Endothelial cell of hepatic sinusoid (primary cell): ENCODE measurements at regions not wholly inside any gene's neighbourhood (a gene's known extent, or its start where the extent isn't known, plus 50 kb on each side); places are given as distances from the start of the nearest gene placed in this dataset.

Source experiments
- in situ Hi-C: cut with HindIII; loops from 2 replicates; pipeline ENCODE4 v1.10.0; 2017; ENCODE audit warnings: low sequenced_read_pairs

DNA sequence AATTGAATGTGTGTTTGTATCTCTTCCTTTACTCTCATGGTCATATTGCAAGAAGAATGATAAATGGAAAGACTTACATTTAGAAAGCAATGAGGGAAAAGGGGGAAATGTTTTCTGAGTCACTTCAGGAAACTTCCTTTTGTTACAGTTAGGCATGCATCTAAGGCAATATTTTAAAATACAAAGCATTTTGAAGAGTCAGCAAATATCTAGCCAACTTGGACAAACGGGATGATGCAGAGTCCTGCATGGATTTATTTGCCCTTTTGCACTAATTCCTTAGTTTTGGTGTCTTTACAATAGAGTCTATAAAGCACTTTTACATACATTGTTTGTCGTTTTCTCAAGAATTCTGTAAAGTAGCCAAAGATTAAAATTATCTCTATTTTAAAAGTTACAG lies 286.2 kb upstream of the UBE2E2 start:
- in situ Hi-C loops, result no loop called here

DNA sequence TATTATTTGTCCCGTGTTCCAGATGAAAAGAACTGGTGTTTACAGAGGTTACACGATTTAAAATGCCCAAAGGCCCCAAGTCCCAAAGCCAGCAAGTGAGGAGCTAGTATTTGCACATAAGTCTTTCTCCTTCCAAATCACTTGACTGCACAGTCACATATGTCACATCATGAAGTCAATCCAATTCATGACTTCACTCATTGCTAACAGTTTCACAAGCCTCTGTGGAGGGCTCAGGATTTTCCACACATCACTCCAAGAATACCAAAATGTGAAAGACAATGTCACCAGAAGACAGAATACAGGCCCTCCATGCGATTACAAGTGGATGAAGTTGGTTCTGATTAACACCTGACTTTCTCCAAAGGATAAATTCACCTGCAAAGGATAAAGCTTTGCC lies 283.1 kb upstream of the UBE2E2 start:
- in situ Hi-C loops, result no loop called here

DNA sequence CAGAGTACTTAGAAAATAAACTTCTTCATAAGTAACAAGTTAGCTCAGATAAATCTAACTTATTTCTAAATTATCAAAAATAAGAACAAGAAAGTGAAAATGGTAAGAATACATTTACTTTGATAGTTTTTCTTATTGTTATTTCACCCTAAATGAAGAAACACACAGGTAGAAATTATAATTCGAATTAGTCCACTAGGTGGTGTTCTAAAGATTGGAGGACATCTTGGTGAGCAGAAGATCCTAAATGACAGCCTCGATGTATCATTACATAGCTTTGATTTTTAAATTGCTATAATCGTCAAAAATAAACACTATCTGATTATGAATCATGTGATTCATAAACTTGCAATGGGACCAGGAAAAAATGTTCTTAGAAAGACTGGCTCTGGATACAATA lies 280.8 kb upstream of the UBE2E2 start:
- in situ Hi-C loops, result no loop called here

DNA sequence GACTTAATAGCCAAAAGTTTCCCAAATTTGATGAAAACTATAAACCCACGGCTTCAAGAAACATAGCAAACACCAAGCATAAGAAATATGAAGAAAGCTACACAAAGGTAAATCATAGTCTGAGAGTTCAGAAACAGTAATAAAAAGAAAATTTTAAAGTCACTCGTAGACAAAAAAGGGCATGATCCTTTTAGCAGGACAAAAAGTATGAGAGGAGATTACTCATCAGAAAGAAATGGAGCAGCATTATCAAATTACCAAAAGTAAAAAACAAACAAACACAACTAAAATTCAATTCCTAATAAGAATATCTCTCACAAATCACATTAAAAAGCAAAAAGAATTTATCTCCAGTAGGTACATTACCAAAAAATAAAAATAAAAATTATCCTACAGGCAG lies 279.4 kb upstream of the UBE2E2 start:
- in situ Hi-C loops, result no loop called here

DNA sequence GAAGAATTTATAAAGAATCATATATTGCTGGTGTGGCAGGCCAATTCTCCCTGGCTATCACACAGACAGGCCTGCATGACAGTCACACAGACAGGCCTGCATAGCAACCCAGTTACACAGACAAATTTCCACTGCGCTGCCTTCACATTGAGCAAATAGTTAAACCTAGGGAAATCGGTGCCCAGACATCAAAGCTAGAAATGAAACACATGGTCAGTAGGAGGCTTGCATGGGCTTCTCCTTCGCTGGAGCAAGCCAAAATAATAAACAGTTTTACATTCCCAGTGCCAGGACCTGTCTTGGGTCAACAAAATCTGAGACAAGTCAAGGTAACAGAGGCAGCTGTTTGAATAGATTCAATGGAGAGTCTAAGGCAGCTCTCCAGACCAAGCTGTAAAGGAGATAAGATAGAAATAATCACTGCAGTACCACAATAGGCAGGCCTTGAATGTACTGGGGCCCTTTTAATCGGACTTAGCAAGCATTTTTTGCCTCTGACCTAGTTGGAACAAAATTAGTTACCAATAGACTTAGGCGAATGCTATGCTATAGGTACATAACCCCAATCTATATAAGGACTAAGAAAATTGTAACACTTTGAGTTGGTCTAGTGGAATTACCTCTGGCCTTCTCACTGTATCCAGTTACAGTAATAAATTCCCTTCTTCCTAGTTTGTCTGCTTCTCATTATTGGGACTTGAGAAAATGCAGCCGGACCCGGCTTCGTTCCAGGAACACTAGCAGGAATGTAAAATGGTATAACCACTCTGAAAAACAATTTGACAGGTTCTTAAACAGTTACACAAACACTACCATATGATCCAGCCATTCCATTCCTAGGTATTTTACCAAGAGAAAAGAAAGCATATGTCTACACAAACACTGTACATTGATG lies 274.7 kb upstream of the UBE2E2 start:
- in situ Hi-C loops, result no loop called here

DNA sequence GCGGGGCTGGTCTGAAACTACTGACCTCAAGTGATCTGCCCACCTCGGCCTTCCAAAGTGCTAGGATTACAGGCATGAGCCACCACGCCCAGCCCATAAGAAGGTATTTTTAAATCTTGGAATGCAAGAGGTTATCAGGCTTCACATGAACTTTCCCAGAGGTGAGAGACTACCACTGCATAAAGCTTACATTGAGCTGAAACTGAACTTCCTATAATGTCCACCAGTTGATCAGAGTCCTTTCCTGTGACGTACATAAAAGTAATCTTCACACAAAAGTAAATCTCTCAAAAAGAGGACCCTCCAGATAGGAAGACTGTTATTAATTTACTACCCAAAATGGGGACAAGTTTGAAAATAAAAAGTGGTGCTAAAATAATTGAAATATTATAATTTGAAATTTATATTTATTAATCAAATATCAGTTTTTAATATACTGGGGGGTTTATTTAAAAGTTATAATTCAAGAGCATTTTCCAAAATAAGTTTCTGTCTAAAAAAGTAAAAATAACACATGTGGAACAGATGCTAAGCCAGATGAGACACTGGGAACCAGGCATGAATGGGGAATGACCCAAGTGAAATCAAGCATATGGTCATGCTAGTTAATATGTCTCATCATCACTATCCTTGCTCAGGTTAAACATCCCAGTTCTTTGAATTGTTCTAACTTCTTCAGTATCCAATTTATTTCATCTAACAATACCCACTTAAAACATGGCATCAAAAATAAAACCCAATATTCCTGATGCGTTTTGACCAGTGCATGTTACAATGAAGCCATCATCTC lies 269.9 kb upstream of the UBE2E2 start:
- in situ Hi-C loops, result no loop called here

DNA sequence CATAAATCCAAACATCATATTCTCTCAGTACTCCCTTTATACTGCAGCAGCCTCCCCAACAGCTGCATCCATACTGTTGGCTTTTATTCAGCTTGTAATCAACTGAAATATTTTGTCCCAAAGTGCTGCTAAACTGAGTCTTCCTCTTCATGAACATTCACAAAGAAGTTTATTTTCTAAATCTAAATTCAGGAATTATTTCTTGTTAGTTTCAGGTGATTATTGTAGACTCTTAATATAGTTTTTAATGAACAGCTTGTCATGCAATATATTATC lies 269.3 kb upstream of the UBE2E2 start:
- in situ Hi-C loops, result no loop called here

DNA sequence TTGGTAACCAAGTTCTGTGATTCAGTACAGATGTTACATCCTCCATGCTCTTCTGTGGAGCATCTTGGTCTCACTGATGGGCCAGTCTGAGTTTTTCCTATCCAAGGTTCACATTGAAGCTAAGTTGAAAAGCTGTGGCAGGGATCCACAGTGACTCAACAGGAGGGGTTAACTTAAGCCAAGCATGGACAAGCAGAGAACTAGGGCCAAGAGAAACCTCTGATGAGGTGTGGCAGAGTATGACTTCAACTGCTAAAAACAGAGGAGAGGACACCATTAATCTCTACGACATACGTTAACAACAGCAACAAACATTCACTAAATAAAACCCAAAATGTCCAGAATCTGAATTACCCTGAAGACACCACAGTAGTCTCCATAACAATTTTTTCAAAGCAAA lies 268.1 kb upstream of the UBE2E2 start:
- in situ Hi-C loops, result no loop called here

DNA sequence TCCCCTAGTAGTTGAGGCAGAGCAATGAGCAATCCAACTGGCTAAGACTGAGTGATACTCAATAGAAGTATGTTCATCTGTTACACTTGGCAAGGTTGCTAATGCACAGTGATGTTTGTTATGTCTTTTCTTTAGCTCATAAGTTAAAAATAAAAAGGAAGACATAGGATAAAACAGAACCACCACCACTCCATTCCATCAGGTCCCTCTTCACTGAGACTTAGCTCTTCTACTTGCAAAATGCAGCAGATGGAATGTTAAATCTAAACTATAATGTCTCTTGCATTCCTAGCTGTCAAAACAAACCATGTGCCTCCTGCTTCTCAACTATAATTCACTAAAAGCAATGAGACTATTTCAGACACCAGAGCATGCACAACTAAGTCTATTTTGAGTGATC lies 265.6 kb upstream of the UBE2E2 start:
- in situ Hi-C loops, result no loop called here

DNA sequence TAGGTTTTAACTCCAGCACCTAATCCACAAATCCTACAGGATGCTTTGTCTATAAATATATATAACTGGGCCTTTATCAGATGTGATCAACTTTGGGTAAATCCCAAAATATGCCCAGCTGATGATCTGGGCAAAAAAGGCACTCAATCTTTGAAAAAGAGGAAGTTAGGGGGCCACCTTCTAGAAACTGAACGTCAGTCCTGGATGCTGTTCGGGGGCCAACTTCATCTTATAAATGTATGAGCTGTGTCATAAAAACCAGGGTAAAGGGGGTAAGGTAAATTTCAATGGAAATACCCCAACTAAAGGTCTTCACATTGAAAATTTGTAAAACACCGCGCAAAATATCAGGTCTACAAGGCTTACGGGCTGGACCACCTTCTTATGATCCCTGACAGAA lies 264.4 kb upstream of the UBE2E2 start:
- in situ Hi-C loops, result no loop called here

DNA sequence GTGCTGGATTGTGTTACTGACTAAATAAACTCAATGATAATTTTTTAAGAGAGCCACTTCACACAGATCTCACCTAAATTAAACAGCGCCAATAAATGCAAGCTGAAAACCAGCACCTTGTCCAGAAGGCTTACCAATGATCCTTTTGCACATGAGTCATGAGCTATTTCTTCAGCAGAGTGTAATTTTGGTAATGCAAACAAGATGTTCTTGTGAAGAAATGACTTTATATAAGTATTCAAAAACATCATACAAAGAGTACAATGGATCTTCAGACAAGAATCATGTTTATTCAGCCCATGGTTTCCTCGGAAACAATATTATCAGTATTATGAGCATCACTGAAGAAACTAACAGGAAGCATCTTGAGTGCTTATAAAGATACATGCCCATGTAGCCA lies 263.8 kb upstream of the UBE2E2 start:
- in situ Hi-C loops, result no loop called here

DNA sequence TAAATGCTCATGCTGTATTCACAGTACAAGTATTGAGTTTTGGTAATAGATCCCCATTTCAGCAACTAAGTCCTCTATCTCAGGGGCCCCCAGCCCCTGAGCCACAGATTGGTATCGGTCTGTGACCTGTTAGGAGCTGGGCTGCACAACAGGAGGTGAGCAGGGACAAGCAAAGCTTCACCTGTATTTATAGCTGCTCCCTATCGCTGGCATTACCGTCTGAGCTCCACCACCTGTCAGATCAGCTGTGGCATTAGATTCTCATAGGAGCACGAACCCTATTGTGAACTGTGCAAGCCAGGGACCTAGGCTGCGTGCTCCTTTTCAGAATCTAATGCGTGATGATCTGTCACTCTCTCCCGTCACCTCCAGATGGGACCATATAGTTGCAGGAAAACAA lies 262.8 kb upstream of the UBE2E2 start:
- in situ Hi-C loops, result no loop called here

DNA sequence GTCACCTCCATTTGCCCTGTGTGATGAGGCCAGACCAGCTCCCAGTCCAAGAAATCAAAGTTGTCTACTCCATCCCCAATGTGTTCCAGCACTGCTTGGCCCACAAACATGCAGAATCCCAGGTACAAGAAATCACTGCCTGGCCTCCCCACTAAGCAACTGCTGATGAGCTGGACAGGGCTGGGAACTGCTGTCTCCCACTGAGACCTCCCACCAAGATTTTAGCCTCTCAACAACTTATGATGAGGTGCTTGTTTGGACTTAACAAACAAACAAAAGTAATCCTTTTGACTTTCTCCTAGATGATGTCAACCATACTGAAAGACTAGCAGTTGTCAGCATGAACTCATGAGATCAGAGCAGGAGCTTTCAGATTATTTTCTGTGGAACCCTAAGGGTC lies 260.1 kb upstream of the UBE2E2 start:
- in situ Hi-C loops, result no loop called here

DNA sequence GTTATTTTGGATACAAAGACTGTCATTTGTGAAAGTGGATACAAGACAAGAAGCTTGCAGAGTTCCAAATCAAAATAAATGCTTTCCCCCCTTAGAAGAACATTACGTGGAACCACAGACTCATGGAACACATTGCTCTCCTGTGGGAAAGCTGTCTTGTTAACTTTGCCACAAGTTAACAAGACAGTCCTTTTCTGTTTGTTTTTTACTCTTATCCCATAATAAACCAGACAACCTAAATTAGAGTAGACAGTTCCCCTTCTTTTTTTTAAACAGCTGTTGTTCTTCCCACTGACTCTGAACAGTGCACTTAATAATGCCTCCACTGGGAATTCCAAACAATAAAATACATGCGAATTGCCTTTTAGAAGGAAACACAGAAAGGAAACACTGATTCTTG lies 255.3 kb upstream of the UBE2E2 start:
- in situ Hi-C loops, result no loop called here

DNA sequence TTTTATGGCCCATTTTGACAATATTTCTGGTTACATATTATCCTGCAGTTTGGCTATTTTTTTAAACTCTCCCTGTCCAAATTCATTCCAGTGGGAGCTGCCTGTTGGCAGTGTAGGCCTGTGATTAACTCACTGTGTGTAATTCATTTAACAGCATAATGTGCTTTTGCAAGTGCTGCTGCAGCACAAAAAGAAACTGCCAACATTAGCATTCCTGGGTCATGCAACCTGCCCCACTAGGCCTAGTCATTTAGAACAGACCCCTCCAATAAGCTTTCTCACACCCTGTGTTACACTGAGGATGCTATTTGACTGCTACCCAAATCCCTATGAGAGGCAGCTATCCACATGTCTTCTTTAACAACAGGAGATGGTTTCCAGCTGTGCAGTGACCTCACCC lies 251.2 kb upstream of the UBE2E2 start:
- in situ Hi-C loops, result no loop called here

DNA sequence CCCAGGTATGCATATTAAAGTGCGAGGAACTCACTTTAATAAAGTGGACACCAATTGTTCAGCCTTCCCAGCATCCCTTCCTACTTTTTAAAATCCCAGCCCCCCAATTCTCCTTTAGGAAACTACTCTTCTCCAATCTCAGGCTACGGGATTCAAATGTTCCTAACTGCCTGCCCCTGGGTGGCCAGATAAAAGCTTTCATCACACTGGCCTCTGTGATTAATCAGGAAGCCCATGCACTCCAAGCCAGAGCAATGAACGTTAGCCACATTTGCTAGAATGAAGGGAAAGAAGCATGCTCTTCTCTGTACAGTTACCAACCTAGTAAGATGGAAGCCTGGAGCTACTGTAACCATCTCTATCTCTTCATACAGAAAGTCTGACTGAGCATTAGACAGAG lies 250.3 kb upstream of the UBE2E2 start:
- in situ Hi-C loops, result no loop called here

DNA sequence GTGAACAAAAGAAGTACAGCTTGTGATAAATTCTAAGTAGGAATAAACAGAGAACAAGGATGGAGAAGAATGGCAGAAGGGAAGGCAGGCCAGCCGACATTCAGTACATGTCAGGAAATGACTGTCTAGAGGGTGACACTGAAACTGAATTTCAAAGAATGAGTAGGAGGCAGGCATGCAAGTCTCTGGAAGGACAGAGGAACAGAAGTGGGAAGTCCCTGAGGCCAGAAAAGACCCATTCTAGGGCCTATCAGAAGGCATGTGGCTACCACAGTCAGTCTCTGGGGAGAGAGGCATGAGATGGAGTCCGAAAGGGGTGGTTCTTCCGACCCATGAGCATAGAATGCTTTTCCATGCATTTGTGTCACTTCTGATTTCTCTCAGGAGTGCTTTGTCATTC lies 243.5 kb upstream of the UBE2E2 start:
- in situ Hi-C loops, result no loop called here

DNA sequence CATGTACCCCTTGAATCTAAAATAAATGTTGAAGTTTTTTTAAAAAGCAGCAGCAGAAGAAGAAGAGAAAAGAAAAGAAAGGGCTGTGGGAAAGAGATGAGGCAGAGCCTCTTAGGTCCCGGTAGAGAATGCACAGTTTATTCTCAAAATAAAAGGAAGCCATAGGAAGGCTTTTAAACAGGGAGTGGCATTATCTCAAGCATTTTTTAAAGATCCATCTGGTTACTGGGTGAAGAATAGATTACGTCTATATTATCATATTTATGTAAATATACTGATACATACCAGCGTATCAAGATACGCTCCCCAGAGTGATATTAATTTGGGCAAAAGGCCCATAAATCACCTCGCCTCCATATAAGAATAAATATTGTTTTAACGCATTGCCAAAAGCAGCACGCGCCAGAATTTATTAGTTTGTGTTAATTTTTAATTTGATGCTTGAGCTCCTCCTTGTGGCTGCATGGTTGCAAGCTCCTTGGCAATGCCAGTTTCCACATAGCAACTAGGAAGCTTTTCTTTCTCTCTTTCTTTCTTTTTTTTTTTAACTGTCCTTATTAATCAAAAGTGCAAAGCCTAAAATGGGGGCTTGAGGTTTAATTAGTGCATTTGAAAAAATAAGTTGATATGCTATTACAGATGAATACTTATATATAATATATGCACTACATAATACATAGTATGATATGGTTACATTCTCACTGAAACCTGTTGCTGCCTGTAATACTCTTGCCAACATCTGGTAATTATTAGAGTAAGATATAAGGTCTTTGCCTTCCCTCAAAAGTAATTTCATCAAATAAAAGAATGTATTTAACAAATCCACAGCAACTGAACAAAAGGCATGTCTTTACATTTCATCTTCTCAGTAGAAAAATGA lies 242.8 kb upstream of the UBE2E2 start:
- in situ Hi-C loops, result no loop called here

DNA sequence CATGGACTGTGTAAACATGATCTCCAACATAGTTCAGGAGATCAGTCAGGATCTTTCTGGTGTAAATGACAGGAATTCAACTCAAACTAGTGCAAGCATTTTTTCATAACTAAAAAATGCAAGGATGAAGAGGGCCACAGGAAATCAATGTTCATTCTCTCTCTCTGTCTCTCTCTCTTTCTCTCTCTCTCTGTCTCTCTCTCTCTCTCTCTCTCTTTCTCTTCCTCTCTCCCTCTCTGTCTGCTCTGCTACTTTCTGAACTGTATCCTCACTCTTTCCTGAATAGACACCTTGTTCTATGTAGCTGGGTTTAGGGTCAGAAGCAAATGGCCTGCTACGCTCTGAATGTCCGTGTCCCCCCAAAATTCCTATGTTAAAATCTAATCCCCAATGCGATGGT lies 240.9 kb upstream of the UBE2E2 start:
- in situ Hi-C loops, result no loop called here

DNA sequence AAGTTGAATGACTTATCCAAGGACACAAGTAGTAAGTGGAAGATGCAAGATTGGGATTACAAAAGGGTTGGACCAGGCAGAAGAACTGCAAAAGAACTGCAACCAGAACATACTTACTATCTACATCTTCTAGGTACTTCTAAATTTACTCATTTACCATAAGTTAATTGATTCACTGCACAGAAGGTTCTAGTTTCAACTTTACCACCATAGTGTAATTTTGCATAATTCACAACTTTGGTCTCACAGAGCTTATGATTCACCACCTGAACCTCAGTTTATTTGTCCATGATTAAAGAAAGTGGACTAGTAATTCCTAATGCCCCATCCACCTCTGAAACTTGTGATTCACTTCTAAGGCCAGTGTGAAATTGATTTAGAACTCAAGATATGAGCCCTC lies 236.8 kb upstream of the UBE2E2 start:
- in situ Hi-C loops, result no loop called here

DNA sequence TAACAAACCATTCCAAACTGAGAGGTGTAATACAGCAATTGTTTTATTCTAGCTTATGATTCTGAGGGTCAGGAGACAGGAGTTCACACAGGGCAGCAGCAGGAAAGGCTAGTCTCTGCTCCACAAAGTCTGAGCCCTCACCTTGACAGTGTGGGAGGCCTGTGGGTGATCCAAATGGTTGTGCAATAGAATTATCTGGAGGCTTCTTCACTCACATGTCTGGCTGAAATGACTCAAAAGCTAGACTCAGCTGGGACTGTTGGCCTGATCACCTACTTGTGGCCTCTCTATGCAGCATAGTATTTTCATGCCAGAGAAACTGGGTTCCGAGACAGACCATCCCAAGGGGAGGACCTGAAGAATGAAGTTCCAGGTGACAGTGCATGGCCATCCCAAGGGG lies 233.9 kb upstream of the UBE2E2 start:
- in situ Hi-C loops, result no loop called here

DNA sequence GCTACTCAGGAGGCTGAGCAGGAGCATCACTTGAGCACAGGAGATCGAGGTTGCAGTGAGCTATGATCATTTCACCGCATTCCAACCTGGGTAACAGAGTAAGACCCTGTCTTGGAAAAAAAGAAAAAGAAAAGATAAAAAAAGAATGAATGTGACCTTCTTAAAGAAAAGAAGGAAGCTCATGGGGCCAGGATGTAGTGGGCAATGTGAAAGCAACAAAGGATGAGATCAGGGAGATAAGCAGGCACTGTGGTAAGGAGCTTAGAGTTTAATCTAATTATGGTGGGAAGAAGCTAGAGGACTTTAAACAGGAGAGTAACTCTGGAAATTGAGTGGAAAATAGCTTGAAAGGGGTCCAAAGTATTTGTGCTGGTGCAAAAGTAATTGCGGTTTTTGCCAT lies 231.6 kb upstream of the UBE2E2 start:
- in situ Hi-C loops, result no loop called here
